Ovary (tissue), 3 donors: ENCODE measurements at regions not wholly inside any gene's neighbourhood (a gene's known extent, or its start where the extent isn't known, plus 50 kb on each side); places are given as distances from the start of the nearest gene placed in this dataset.

Experiments used
- CTCF ChIP-seq, 3 donors: fragments of 450-650 bp in 2 of 3; fragments of 200-600 bp in 1 of 3; IDR thresholded peaks; one replicate each; pipeline versions ENCODE4 v1.5.1 to v1.8.0; 2016 to 2022; ENCODE audit warnings: antibody characterized with exemption in 3 of 3, mild to moderate bottlenecking in 1 of 3
- EP300 ChIP-seq: sonication (generic); formaldehyde crosslinking; IDR thresholded peaks from one replicate; pipeline ENCODE4 v1.6.1; 2017; ENCODE audit warnings: antibody characterized with exemption
- POLR2A ChIP-seq: fragments of 450-650 bp; IDR thresholded peaks from one replicate; pipeline ENCODE4 v1.6.1; 2017; ENCODE audit warnings: antibody characterized with exemption, mild to moderate bottlenecking, moderate library complexity
- donor health status: DM: no; HTN: no; CAD: no.

- TF ChIP-seq EP300 (no peak), CTCF (IDR thresholded peaks at IDR 0.05) (no peak), POLR2A (no peak)
Measured at GRCh38 chr15:72972362-72972761, 79.9 kb upstream of the NEO1 start.
